GM13976 (cell line): ENCODE measurements at regions not wholly inside any gene's neighbourhood (a gene's known extent, or its start where the extent isn't known, plus 50 kb on each side); places are given as distances from the start of the nearest gene placed in this dataset.

ENCODE experiments used
- DNase-seq: peaks from one replicate; pipeline ENCODE4 v3.0.0; 2012; ENCODE audit warnings: low spot score
- in situ Hi-C: fragments of 300-500 bp; cut with MboI; formaldehyde crosslinking; loops from one replicate; pipeline ENCODE4 v1.12.0; 2022; ENCODE audit warnings: low sequenced_read_pairs, mixed read lengths, inconsistent platforms; ENCODE audit not compliant: unreplicated experiment
- TF ChIP-seq, protein P1 (sequence below): IDR thresholded peaks from 2 replicates; pipeline ENCODE4 v1.5.1; 2012; ENCODE audit warnings: borderline replicate concordance, mild to moderate bottlenecking; ENCODE audit not compliant: insufficient read depth; ENCODE audit errors: extremely low read depth, missing control alignments, control extremely low read depth

DNA sequence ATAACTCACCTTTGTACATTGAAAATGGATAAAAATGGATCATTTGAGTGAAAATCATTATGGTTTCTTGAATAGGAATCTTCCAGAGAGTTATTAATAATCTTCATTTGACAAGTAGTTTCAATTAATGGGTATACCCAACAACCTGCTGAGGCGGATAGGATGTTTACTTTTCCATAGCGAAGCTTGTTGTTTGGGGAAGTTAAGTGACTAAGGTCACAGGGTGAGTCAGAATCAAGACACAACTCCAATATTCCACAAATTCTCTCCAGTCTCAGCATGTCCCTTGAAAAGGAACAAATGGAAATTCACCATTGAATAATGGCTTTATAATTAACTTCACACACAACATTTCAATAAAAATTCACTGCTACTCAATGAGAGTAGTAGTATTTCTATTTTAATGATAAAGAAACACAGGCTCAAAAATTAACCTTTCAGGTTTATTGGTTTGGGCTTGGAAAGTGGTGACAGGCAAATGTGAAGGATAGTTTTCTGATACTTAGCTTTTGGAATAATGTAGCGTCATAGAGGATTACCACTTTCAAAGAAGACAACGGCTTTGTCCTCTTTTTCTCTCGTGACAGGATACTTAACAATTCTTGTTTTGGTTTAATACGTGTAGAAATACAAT lies 211.3 kb downstream of the GPD2 start:
- in situ Hi-C loops, result no loop called here
- no peak for DNase-seq
- TF ChIP-seq, protein P1, sequence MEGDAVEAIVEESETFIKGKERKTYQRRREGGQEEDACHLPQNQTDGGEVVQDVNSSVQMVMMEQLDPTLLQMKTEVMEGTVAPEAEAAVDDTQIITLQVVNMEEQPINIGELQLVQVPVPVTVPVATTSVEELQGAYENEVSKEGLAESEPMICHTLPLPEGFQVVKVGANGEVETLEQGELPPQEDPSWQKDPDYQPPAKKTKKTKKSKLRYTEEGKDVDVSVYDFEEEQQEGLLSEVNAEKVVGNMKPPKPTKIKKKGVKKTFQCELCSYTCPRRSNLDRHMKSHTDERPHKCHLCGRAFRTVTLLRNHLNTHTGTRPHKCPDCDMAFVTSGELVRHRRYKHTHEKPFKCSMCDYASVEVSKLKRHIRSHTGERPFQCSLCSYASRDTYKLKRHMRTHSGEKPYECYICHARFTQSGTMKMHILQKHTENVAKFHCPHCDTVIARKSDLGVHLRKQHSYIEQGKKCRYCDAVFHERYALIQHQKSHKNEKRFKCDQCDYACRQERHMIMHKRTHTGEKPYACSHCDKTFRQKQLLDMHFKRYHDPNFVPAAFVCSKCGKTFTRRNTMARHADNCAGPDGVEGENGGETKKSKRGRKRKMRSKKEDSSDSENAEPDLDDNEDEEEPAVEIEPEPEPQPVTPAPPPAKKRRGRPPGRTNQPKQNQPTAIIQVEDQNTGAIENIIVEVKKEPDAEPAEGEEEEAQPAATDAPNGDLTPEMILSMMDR, result no peak

DNA sequence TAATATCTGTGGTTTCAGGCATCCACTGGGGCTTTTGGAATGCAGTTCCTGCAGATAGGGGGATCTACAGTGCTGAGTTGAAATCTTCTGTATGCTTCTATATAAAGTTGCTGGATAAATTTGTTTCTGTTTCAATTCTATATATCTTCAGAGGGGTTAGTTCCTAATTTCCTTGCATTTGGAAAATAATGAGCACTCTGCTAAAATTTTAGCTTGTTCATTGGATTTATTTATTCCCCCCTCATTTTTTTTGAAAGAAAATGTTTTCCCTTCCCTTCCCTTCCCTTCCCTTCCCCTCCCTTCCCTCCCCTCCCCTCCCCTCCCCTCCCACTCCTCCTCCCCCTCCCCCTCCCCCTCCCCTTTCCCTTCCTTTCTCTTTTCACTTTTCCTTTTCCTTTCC lies 212.3 kb downstream of the GPD2 start:
- DNase-seq, result no peak
- in situ Hi-C loops, result no loop called here
- TF ChIP-seq, protein P1, result no peak

DNA sequence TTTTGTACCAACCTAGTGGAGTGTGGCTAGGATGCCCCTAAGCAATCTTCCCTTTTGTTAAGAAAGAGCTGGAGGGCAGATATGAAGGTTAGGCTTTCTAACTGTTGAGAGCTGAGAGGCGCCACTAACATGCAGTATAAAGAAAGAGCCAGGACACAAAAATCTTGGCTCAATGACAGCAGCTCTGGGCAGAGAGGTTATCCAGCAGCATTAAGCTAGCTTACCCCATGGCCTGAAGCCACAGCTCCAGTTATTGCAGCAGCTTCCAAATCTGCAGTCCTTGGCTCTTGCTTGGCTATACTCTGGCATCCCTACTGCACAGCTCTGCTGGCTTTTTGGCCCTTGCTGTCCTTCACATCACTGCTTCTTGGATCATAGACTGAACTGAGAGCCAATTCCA lies 213.4 kb downstream of the GPD2 start:
- no peak for DNase-seq
- in situ Hi-C loops, result no loop called here
- TF ChIP-seq, protein P1, result no peak

DNA sequence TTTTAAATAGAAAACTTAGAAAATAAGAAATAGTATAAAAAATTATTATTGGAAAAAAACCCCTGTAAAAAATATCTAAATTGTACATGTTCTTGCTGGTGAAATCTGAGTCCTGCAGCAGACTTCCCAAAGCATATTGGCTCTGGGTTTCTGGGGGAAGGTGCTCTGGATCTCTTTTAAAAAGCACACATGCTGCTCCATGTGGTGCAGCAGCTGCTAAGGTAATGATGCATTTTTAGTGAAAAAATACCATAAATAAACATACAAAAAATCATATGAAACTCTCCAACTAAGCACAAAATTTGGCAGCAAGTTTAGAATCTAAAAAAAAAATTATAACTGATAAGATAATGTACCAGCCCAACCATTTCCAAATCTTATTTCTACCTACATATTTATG lies 216.5 kb downstream of the GPD2 start:
- DNase-seq, result no peak
- TF ChIP-seq, protein P1, result no peak
- in situ Hi-C loops, result no loop called here

DNA sequence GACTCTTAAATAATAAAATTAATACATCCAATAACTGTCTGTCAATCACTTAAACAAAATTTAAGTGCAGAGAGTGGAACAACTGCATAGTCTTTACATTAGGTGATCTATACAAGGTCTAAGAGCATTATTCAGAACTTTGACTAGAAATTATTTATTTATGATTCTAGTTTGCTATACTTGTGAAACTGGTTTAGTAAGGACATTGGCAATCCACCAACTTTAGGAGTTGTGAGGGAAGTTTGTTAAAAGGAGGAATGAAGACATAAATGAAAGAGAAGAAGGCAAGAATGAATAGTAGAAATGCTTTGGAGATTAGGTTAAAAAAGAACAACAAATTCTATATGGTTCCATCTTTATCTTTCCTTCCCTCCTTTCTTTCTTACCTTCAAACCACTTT lies 217.5 kb downstream of the GPD2 start:
- TF ChIP-seq, protein P1, result no peak
- no peak for DNase-seq
- in situ Hi-C loops, result no loop called here

DNA sequence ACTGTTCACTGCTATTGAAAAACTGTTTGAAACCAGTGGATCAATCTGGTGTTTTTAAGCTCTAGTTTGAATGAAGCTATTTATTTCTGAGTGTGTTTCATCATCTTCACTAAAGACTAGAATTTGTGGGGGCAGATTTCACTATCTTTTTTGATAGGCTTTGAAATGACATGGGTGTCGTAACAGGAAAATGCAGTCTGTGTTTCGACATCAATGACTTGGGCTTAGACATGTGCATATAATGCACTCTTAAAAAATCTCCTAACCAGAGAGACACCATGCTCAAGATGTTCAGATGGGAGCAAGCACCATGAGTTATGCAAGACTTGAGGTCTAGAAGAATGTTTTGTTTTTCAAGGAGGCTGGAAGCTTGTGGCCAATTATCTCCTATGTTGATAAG lies 221.6 kb downstream of the GPD2 start:
- in situ Hi-C loops, result no loop called here
- DNase-seq, result no peak

More for the DNA sequence above, 221.6 kb downstream of the GPD2 start:
- TF ChIP-seq, protein P1, result no peak
